IMR-90 (cell line): ENCODE measurements at regions not wholly inside any gene's neighbourhood (a gene's known extent, or its start where the extent isn't known, plus 50 kb on each side); places are given as distances from the start of the nearest gene placed in this dataset.

ENCODE experiments used
- CTCF ChIP-seq: conservative IDR thresholded peaks from 2 replicates; pipeline ENCODE4 v1.5.1; 2012; ENCODE audit warnings: mild to moderate bottlenecking, low read depth, low read length, improper control_type of control experiment
- MXI1 ChIP-seq: IDR thresholded peaks from 2 replicates; pipeline ENCODE4 v1.6.1; 2012; ENCODE audit warnings: low read depth, mild to moderate bottlenecking, low read length, moderate library complexity, borderline replicate concordance
- POLR2A ChIP-seq: IDR thresholded peaks from 2 replicates; pipeline ENCODE4 v1.6.1; 2012; ENCODE audit warnings: mild to moderate bottlenecking, low read depth, low read length

- TF ChIP-seq POLR2A (no peak), MXI1 (no peak), CTCF (no peak)
Measured at GRCh38 chr2:176584333-176584732, 315.1 kb downstream of the MTX2 start.
